ENCODE measurements at regions not wholly inside any gene's neighbourhood (a gene's known extent, or its start where the extent isn't known, plus 50 kb on each side); places are given as distances from the start of the nearest gene placed in this dataset.
A peak's percentile ranks its signal among the peaks of the same experiment; 100 is the strongest.
"Not testable (repeated sequence)": the region's sequence is repeated elsewhere in the genome, so short reads cannot be mapped to it uniquely, and the experiment has no call there.

DNA sequence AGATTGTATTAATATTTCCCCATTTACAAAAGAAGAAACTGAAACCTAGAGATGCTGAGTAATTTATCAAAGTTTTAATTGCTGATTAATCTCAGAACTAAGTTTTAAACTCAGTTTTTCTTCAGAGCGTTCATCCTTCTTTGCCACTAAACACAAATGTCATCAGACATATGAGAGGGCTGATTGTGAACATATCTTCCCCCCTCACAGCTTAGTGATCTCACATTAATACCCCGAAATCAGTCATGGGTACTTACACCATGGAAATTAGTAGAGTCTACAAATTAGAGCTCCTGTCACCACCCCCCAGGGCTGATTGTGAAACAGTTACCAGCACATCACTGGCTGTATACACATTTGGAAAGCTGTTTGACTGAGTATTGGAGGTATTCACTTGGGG is 189.3 kb upstream of the SGO1 start:
- no peak for DNase-seq

DNA sequence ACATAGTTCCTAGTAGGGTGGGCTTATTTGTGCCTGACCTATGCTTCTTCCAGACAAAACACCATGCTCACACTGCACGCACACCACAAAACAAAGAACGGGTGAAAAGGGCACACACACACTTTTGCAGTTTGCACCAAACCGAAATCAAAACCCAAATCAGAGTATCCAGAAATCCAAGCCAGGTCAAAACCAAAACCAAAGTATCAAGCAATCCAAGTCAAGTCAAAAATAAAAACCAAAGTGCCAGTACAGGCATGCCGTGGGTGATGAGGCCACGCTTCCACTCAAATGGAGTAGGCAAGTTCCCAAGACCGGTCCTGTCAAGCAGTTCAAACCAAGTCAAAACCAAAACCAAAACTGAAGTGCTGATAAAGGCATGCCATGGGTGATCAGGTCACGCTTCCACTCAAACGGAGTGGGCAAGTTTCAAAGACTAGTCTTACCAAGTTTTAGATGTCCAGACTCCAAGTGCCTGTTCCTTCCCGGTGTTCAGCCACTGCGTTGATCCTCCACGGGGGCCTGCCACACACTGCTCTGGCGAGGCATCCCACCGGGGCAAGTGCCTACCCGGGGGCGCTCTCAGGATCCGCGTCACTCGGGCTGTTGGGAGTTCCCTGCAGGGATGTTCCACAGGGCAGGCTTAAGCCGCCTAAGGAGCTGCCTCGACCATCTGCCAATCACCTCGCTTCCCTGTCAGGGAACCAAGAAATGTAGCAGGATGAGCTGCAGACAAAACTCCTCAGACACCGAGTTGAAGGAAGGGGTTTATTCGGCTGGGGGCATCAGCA is 184.5 kb upstream of the SGO1 start:
- not testable (repeated sequence) for DNase-seq

- DNase-seq, result no peak
Measured at GRCh38 chr3:20361000-20361399, 175.0 kb upstream of the SGO1 start.

DNA sequence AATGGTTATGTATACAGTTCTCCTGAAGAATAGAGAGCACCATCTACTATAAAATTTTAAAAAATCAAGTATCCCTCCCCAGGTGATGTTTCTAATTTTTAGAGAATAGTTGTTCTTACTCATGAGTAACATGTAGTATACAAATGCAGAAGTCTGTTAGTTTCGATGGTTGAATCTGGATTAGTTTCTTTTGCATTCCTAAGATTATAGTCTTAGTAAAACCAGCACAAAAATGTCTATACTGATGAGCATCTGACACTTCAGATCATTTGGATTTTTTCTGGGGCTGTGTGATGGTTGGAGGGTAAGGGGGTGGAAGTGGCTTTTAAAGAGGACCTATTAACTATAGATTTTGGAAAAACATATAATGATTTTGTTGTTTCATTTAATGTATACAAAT is 167.3 kb upstream of the SGO1 start:
- no peak for DNase-seq

- DNase-seq, result no peak
Measured at GRCh38 chr3:20352546-20353179, 166.7 kb upstream of the SGO1 start.

DNA sequence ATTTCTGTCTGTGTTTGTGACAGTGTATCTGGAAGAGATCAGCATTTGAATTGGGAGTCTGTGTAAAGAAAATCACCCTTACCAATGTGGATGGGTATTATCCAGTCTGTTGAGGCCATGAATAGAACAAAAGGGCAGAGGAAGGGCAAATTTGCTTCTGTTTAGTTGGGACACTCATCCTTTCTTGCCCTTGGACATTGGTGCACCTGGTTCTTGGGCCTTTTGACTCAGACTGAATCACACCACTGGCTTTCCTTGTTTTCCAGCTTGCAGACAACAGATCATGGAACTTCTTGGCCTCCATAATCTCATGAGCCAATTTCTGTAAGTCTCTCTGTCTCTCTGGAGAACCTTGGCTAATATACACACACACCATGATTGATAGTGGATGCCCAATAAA is 164.4 kb upstream of the SGO1 start:
- DNase-seq, result no peak

DNA sequence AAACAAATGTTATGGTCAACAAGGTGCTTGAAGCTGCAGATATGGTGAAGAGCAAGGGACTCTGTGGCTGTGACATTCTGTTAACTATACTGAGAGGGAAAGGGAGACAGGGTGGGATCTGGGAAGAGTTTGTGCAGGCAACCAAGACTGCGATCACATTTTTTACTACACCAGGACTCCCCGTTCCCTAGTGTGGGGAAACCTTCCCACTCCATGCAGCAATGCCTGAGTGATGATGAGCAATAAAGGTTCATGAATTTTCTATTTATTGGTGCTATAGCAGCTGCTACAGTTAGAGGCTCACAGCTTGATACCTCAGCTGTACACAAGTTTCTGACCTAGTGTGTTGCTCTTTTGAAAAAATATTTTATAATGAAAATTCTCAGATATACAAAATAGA is 160.9 kb upstream of the SGO1 start:
- DNase-seq, result no peak

DNA sequence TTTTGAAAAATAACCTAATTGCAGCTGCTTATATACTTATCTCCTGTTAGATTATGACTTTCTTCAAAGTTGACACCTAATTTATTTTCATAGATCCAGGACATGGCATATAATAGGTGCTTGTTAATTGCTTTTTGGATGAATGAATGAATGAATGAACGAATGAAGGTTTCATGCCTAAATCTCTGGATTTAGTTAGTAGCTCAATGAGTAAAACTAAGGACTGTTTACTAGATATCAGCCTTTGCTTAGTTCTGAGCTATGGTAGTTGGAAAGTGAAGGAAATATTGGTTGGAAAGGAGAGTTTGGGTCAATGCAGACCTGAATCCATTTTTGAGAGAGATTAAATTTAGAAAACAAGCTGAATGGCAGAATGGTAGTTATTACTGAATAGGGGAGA is 160.4 kb upstream of the SGO1 start:
- no peak for DNase-seq

DNA sequence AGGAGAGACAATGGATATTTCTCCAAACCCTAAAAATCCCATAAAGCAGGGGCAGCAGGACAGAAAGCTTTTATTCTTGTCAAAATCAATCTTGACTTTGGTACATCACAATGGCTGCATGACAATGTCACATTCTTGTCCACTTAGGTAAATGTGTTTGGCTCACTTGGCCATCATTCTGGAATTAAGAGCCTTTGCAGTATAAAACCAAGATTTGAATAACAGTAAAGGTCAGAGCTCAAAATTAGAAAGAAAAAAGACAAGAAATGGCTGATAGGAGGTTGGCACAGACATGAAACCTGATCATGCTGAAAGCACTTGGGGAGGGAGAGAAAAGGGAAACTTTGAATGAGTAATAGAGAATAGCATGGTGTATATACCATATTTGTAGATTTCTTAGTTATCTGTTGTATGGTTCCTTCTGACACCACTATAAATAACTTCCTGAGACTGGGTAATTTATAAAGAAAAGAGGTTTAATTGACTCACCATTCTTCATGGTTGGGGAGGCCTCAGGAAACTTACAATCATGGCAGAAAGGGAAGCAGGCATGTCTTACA is 158.5 kb upstream of the SGO1 start:
- no peak for DNase-seq

DNA sequence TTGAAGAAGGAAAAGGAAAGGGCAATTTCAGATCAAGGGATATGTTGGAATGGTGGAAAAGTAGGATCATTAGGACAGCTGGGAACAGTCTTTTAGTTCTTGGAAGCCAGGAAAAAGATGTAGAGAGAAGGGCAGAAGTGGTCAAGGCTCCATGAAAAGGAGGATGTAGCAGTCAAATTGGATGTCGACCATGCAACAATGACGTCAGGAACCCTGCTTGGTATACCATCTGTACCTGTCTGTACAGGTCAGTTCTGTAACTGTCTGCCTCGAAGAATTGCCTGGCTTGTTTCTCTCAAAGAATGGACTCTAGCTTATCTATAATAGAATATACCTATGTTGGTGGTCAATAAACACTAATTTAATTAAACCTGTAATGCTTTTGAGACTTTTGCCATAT is 157.8 kb upstream of the SGO1 start:
- DNase-seq, result no peak

DNA sequence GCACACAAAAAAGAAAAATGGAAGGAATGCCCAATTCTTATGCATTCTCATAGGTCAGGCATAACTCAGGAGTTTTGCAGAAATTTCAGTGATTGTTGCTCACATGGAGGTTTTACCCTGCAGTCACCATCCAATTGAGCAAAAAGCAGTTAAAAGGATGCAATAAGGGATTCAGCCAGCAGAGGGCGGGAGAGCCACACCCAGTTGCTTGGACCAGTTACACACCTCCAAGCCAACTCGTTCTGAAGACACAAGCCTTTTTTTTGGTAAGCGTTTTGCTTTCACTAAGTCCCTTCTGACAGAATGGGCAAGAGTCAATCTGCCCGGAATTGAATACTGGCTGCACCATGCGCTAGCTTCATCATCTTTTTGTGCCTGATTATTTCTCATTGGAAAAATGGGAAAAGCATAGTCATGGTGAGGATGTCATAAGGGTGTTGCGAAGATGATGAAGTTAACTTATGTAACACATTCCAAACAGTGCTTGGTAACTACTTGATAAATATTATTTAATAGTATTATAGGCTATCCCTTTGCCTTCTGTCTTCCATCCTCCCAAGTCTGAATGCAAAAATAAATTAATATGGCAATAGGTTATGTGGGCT is 154.4 kb upstream of the SGO1 start:
- no peak for DNase-seq

DNA sequence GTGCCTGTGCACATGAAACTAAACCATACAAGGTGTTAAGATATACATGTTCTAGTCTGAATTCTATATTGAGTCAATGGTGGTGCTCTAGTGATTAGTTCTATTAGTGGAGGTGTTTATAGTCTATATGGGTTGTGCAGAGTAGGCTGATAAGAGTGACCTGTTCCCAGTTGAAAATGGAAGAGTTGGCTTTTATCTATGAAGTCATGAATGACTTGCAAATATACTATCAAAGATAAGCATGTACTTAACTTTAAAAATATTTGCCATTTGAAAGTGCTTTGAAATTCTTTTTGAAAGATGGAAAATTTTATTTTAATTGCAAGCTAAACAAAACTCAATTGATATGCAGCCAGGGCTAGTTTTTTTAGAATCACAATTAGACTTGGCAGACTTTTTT is 150.6 kb upstream of the SGO1 start:
- no peak for DNase-seq

GRCh38 chr3:20334842-20335241 is 148.8 kb upstream of the SGO1 start:
- DNase-seq, result no peak

DNA sequence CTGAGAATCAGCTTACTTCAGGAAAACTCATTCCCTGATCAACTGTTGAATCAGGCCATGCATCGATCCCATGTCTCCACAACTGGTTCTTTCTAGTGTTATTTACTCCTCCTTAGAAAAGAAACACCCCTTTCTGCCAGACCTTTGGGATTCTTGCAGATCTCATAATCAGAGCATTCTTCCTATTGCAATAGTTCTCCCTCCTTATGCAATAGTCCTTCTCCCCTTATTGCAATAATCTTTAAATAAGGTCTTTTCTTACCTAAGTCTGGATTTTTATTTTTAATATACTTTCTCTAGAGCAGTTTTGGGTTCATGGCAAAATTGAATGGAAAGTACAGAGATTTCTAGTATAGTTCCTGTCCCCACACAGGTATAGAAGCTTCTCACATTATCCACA is 141.9 kb upstream of the SGO1 start:
- DNase-seq, result no peak

DNA sequence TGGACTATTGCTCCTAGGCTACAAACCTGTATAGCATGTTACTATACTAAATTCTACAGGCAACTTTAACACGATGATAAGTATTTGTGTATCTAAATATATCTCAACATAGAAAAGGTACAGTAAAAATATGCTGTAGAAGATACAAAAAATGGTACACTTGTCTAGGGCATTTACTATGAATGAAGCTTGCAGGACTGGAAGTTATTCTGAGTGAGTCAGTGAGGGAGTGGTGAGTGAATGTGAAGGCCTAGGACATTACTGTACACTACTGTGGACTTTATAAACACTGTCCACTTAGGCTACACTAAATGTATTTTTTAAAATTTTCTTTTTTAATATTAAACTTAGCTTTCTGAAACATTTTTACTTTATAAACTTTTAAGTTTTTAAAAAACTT is 140.5 kb upstream of the SGO1 start:
- DNase-seq, result no peak

DNA sequence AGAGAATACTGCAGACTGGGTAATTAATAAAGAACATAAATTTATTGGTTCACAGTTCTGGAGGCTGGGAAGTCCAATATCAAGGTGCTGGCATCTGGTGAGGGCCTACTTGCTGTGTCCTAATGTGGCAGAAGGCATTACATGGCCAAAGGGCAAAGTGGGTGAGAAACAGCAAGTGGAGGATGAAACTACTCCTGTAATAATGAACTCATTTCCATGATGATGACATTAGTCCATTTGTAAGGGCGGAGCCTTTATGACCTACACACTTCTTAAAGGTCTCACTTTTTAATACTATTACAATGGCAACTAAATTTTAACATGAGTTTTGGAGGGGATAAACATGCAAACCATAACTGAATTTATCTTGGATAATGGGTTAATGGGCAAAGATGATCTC is 139.6 kb upstream of the SGO1 start:
- DNase-seq, result no peak

GRCh38 chr3:20324664-20325478 is 138.9 kb upstream of the SGO1 start:
- no peak for DNase-seq

DNA sequence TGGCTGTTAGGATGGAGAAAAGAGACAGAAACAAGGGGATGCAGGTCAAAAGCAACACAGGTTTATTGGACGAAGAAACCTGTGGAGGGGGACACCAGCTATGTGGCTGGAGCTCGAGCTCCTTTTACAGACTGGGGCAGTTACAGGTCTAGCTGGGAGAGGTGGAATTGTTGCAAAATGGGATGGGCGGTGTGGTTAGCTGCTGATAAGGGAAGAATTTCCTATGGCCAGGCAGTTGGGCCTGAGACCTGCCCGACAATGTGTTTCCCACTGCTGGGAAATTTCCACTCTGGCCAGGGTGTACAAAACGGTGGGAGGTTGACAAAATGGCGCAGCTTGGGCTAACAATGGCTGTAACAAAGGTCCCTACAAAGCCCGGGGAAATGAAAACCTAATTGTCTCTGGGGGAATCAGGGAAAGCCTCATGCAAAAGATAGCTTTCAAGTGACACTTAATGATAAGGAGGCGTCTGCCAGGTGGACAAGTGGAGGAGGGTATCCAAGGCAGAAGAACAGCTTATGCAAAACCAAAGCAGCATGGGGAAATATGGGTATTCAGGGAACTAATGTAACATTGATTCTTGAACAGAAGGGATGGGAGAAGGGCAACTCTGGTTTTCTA is 137.4 kb upstream of the SGO1 start:
- no peak for DNase-seq

- no peak for DNase-seq
Measured at GRCh38 chr3:20322085-20322484, 136.1 kb upstream of the SGO1 start.

- no peak for DNase-seq
Measured at GRCh38 chr3:20321391-20322047, 135.5 kb upstream of the SGO1 start.

DNA sequence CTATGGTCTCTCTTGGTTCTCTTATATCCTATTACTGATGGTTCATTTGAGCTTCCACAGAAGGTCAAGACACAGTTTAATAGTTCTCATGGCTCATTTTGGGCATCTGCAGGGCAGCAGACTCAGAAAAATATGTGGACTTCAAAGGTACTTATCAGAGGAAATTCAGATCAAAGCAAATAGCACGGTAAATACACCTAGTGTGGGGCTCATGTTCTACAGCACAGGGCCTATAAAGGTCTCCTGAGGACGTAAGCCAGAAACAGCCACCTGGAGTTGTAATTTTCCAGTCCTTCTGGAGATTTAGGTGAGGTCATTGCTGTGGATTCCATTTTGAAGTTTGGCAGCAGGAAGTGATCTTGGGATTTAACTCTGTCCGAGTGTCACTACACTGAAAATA is 134.5 kb upstream of the SGO1 start:
- DNase-seq, result peak; percentile 16

DNA sequence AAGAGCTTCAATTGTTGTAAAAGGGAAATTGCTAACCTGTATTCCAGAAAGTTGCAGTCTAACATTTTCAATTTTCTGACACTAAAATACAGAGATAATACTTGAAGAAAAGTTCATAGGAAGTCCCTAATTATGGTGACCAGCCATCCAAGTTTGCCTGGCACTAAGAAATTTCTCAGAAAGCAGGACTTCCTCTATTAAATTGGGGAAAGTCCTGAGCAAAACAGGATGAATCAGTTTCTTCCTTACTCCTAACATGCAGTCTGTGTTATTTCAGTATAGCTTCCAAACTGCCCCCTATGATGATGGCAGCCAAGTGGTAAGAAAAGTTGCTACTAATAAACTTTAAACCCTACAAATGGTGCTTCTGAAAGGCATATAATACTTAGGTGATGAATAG is 133.5 kb upstream of the SGO1 start:
- no peak for DNase-seq

Measured in NCI-H510A (cell line).